Mesenchymal stem cell (in vitro differentiated cells and primary cell): ENCODE measurements at regions not wholly inside any gene's neighbourhood (a gene's known extent, or its start where the extent isn't known, plus 50 kb on each side); places are given as distances from the start of the nearest gene placed in this dataset.

Source experiments
- DNase-seq: peaks from one replicate; pipeline ENCODE4 v3.0.0-alpha.2; 2013
- H2AFZ ChIP-seq: one replicate; pipeline ENCODE4 v1.6.1; 2013; ENCODE audit warnings: low read depth, mild to moderate bottlenecking, control low read depth, inconsistent platforms, low read length, moderate library complexity
- H2AK5ac ChIP-seq: 2 replicates; pipeline ENCODE4 v1.6.1; 2013; ENCODE audit warnings: low read length, moderate library complexity, mild to moderate bottlenecking, inconsistent platforms; ENCODE audit not compliant: severe bottlenecking
- H2BK120ac ChIP-seq: one replicate; pipeline ENCODE4 v1.6.1; 2013; ENCODE audit warnings: low read depth, mild to moderate bottlenecking, inconsistent platforms, low read length, moderate library complexity
- H2BK12ac ChIP-seq, 2 experiments: one replicate each; pipeline ENCODE4 v1.6.1; 2013; ENCODE audit warnings: inconsistent platforms in 2 of 2, low read length in 2 of 2, mild to moderate bottlenecking in 2 of 2, moderate library complexity in 2 of 2, control low read depth in 1 of 2
- H2BK15ac ChIP-seq: one replicate; pipeline ENCODE4 v1.6.1; 2013; ENCODE audit warnings: mild to moderate bottlenecking, low read depth, inconsistent platforms; ENCODE audit not compliant: poor library complexity, severe bottlenecking
- H2BK5ac ChIP-seq: 2 replicates; pipeline ENCODE4 v1.6.1; 2013; ENCODE audit warnings: low read depth, mild to moderate bottlenecking, low read length, control low read depth, inconsistent platforms; ENCODE audit not compliant: poor library complexity, severe bottlenecking
- H3K14ac ChIP-seq, 2 experiments: one replicate each; pipeline ENCODE4 v1.6.1; 2013; ENCODE audit warnings: inconsistent platforms in 2 of 2, low read length in 2 of 2, control low read depth in 1 of 2, mild to moderate bottlenecking in 1 of 2, moderate library complexity in 1 of 2
- H3K18ac ChIP-seq, 2 experiments: one replicate each; pipeline ENCODE4 v1.6.1; 2013; ENCODE audit warnings: inconsistent platforms in 2 of 2, low read length in 2 of 2, control low read depth in 1 of 2, low read depth in 1 of 2, mild to moderate bottlenecking in 1 of 2
- H3K23ac ChIP-seq, 2 experiments: one replicate each; pipeline ENCODE4 v1.6.1; 2013; ENCODE audit warnings: inconsistent platforms in 2 of 2, low read length in 2 of 2, mild to moderate bottlenecking in 2 of 2, moderate library complexity in 2 of 2, control low read depth in 1 of 2
- H3K27ac ChIP-seq: 2 replicates; pipeline ENCODE4 v1.5.1; 2013; ENCODE audit warnings: mild to moderate bottlenecking, moderate library complexity, low read length, control low read depth, inconsistent platforms; ENCODE audit not compliant: poor library complexity, severe bottlenecking
- H3K27me3 ChIP-seq, 2 experiments: 2 replicates each; pipeline versions ENCODE4 v1.6.1 to v1.7.0; 2013; ENCODE audit warnings: low read length in 2 of 2, mild to moderate bottlenecking in 2 of 2, moderate library complexity in 2 of 2, control low read depth in 1 of 2, inconsistent platforms in 1 of 2; ENCODE audit not compliant: control insufficient read depth in 1 of 2, insufficient read depth in 1 of 2
- H3K36me3 ChIP-seq, 2 experiments: 2 replicates each; pipeline versions ENCODE4 v1.6.1 to v1.7.0; 2013; ENCODE audit warnings: low read length in 2 of 2, control low read depth in 1 of 2, inconsistent platforms in 1 of 2, low read depth in 1 of 2, mild to moderate bottlenecking in 1 of 2; ENCODE audit not compliant: insufficient read depth in 2 of 2, control insufficient read depth in 1 of 2
- H3K4ac ChIP-seq, 2 experiments: one replicate each; pipeline ENCODE4 v1.6.1; 2013; ENCODE audit warnings: inconsistent platforms in 2 of 2, low read length in 2 of 2, mild to moderate bottlenecking in 2 of 2, moderate library complexity in 2 of 2, control low read depth in 1 of 2, low read depth in 1 of 2
- H3K4me1 ChIP-seq: 2 replicates; pipeline ENCODE4 v1.6.1; 2013; ENCODE audit warnings: low read depth, low read length, control low read depth; ENCODE audit not compliant: control insufficient read depth, insufficient read depth
- H3K4me2 ChIP-seq: 2 replicates; pipeline ENCODE4 v1.6.1; 2013; ENCODE audit warnings: low read length, mild to moderate bottlenecking, inconsistent platforms; ENCODE audit not compliant: poor library complexity, severe bottlenecking
- H3K4me3 ChIP-seq, 2 experiments: 2 replicates each; pipeline versions ENCODE4 v1.5.1 to v1.7.0; 2013; ENCODE audit warnings: low read length in 2 of 2, mild to moderate bottlenecking in 2 of 2, control low read depth in 1 of 2, low read depth in 1 of 2; ENCODE audit not compliant: insufficient read depth in 1 of 2
- H3K79me1 ChIP-seq: replicated peaks from 2 replicates; pipeline ENCODE4 v1.6.1; 2013; ENCODE audit warnings: mild to moderate bottlenecking, control low read depth, low read length, inconsistent platforms; ENCODE audit not compliant: poor library complexity, severe bottlenecking
- H3K9ac ChIP-seq: 2 replicates; pipeline ENCODE4 v1.7.0; 2013; ENCODE audit warnings: mild to moderate bottlenecking, low read length, moderate library complexity
- H3K9me3 ChIP-seq: 2 replicates; pipeline ENCODE4 v1.7.0; 2013; ENCODE audit warnings: mild to moderate bottlenecking, low read length; ENCODE audit not compliant: control insufficient read depth
- H4K8ac ChIP-seq: one replicate; pipeline ENCODE4 v1.6.1; 2013; ENCODE audit warnings: inconsistent platforms, mild to moderate bottlenecking, low read length, moderate library complexity
- H4K91ac ChIP-seq: one replicate; pipeline ENCODE4 v1.6.1; 2013; ENCODE audit warnings: mild to moderate bottlenecking, low read length, inconsistent platforms
- WGBS: methylation state at CpG from one replicate; pipeline ENCODE4 v1.1.7; 2013; ENCODE audit warnings: mixed read lengths; 5-methylcytosine and 5-hydroxymethylcytosine counted together

- Histone ChIP-seq H2BK15ac (no peak overlapping the region), H2AK5ac (no peak overlapping the region), H2BK120ac (no peak overlapping the region), H3K18ac (no peak overlapping the region), H3K4me1 (peaks cover 6% of the 10 kb centered on the region), H2BK5ac (no peak overlapping the region), H4K8ac (no peak overlapping the region), H3K4me3 (no peak overlapping the region), H3K9me3 (no peaks in the 10 kb centered on the region), H2AFZ (no peak overlapping the region), H3K36me3 (no peaks in the 10 kb centered on the region), H3K14ac (no peak overlapping the region), H3K4ac (no peak overlapping the region), H3K4me2 (no peak overlapping the region), H3K27ac (no peak overlapping the region), H4K91ac (no peak overlapping the region), H3K23ac (no peak overlapping the region), H3K79me1 (no peaks in the 10 kb centered on the region), H3K9ac (no peak overlapping the region), H3K27me3 (no peaks in the 10 kb centered on the region), H2BK12ac (no peak overlapping the region)
- no peak for DNase-seq
- 95% methylated on average over 3 of the region's 3 CpGs for WGBS
These were observed 64.3 kb upstream of the BCL6 start for GRCh38 chr3:187809612-187809991.

GRCh38 chr3:187810021-187810446 lies 64.8 kb upstream of the BCL6 start:
- DNase-seq = no peak
- Histone ChIP-seq H3K9me3 (no peaks in the 10 kb centered on the region), H3K36me3 (no peaks in the 10 kb centered on the region), H3K27ac (no peak overlapping the region), H3K27me3 (no peaks in the 10 kb centered on the region), H3K14ac (no peak overlapping the region), H3K9ac (no peak overlapping the region), H2BK120ac (no peak overlapping the region), H3K18ac (no peak overlapping the region), H2BK5ac (no peak overlapping the region), H2BK12ac (no peak overlapping the region), H3K4me1 (peaks cover 6% of the 10 kb centered on the region), H2AK5ac (no peak overlapping the region), H3K23ac (no peak overlapping the region), H4K91ac (no peak overlapping the region), H2AFZ (no peak overlapping the region), H3K4me2 (no peak overlapping the region), H3K4me3 (no peak overlapping the region), H4K8ac (no peak overlapping the region), H2BK15ac (no peak overlapping the region), H3K79me1 (no peaks in the 10 kb centered on the region), H3K4ac (no peak overlapping the region)
- 80% methylated on average over 3 of the region's 3 CpGs for WGBS

- H2BK12ac ChIP-seq = no peak overlapping the region
- H3K9ac ChIP-seq = no peak overlapping the region
- no peak overlapping the region for H3K23ac ChIP-seq
- H2BK15ac ChIP-seq = no peak overlapping the region
- no peak overlapping the region for H2BK120ac ChIP-seq
- H3K36me3 ChIP-seq = no peaks in the 10 kb centered on the region
- H3K18ac ChIP-seq = peak overlapping the region in 1 of 2 experiments; percentile 9
- H2AFZ ChIP-seq = no peak overlapping the region
- H3K14ac ChIP-seq = no peak overlapping the region
- no peak overlapping the region for H3K27ac ChIP-seq
- H4K91ac ChIP-seq = no peak overlapping the region
- DNase-seq = peak; percentile 96
- H2AK5ac ChIP-seq = no peak overlapping the region
- H3K27me3 ChIP-seq = no peaks in the 10 kb centered on the region
- H2BK5ac ChIP-seq = no peak overlapping the region
- H3K9me3 ChIP-seq = no peaks in the 10 kb centered on the region
- H3K4me1 ChIP-seq = peaks cover 6% of the 10 kb centered on the region
- no peak overlapping the region for H4K8ac ChIP-seq
- H3K4me3 ChIP-seq = no peak overlapping the region
- H3K79me1 ChIP-seq = no peaks in the 10 kb centered on the region
- no peak overlapping the region for H3K4ac ChIP-seq
- 81% methylated on average over 3 of the region's 4 CpGs for WGBS
- H3K4me2 ChIP-seq = no peak overlapping the region
These were observed 66.5 kb upstream of the BCL6 start for GRCh38 chr3:187811585-187812250.

GRCh38 chr3:187812496-187812895 lies 67.2 kb upstream of the BCL6 start:
- no peak overlapping the region for H2BK12ac ChIP-seq
- no peak overlapping the region for H2BK15ac ChIP-seq
- H3K18ac ChIP-seq = no peak overlapping the region
- no peaks in the 10 kb centered on the region for H3K36me3 ChIP-seq
- no peak overlapping the region for H2AFZ ChIP-seq
- no peak overlapping the region for H3K4me2 ChIP-seq
- H2AK5ac ChIP-seq = no peak overlapping the region
- no peak overlapping the region for H3K14ac ChIP-seq
- H2BK120ac ChIP-seq = no peak overlapping the region
- no peak overlapping the region for H2BK5ac ChIP-seq
- no peak overlapping the region for H3K23ac ChIP-seq
- 63% methylated on average over 1 of the region's 5 CpGs for WGBS
- H3K4me3 ChIP-seq = no peak overlapping the region
- H3K4me1 ChIP-seq = peaks cover 6% of the 10 kb centered on the region
- no peak overlapping the region for H4K8ac ChIP-seq
- no peak overlapping the region for H3K9ac ChIP-seq
- no peaks in the 10 kb centered on the region for H3K9me3 ChIP-seq
- H3K79me1 ChIP-seq = no peaks in the 10 kb centered on the region
- H4K91ac ChIP-seq = no peak overlapping the region
- DNase-seq = no peak
- H3K4ac ChIP-seq = no peak overlapping the region
- H3K27ac ChIP-seq = no peak overlapping the region
- H3K27me3 ChIP-seq = no peaks in the 10 kb centered on the region
